DLD1 (cell line): ENCODE measurements at regions not wholly inside any gene's neighbourhood (a gene's known extent, or its start where the extent isn't known, plus 50 kb on each side); places are given as distances from the start of the nearest gene placed in this dataset.
"Not testable (repeated sequence)": the region's sequence is repeated elsewhere in the genome, so short reads cannot be mapped to it uniquely, and the experiment has no call there.

Experiments
- in situ Hi-C: cut with HindIII; loops from 2 replicates; pipeline ENCODE4 v1.10.0; 2017; ENCODE audit warnings: low sequenced_read_pairs

- in situ Hi-C loops, result no loop called here
These were observed 220.4 kb downstream of the LY86 start for GRCh38 chr6:6808915-6809314.

- in situ Hi-C loops, result no loop called here
These were observed 222.2 kb downstream of the LY86 start for GRCh38 chr6:6810727-6811126.

- in situ Hi-C loops, result no loop called here
These were observed 222.8 kb downstream of the LY86 start for GRCh38 chr6:6811128-6812009.

- in situ Hi-C loops, result no loop called here
These were observed 223.9 kb downstream of the LY86 start for GRCh38 chr6:6812427-6812826.

- in situ Hi-C loops, result no loop called here
These were observed 227.2 kb downstream of the LY86 start for GRCh38 chr6:6815732-6816131.

GRCh38 chr6:6816716-6817115 is 228.2 kb downstream of the LY86 start:
- in situ Hi-C loops, result no loop called here

GRCh38 chr6:6818078-6818639 is 229.6 kb downstream of the LY86 start:
- in situ Hi-C loops, result no loop called here

- in situ Hi-C loops, result no loop called here
These were observed 232.2 kb downstream of the LY86 start for GRCh38 chr6:6820641-6821238.

GRCh38 chr6:6821639-6822261 is 233.2 kb downstream of the LY86 start:
- in situ Hi-C loops, result no loop called here

- in situ Hi-C loops, result no loop called here
These were observed 234.5 kb downstream of the LY86 start for GRCh38 chr6:6823030-6823429.

GRCh38 chr6:6823568-6824224 is 235.2 kb downstream of the LY86 start:
- in situ Hi-C loops, result no loop called here

GRCh38 chr6:6824381-6824780 is 235.9 kb downstream of the LY86 start:
- in situ Hi-C loops, result no loop called here

GRCh38 chr6:6825193-6825784 is 236.8 kb downstream of the LY86 start:
- in situ Hi-C loops, result no loop called here

GRCh38 chr6:6826095-6826901 is 237.8 kb downstream of the LY86 start:
- in situ Hi-C loops, result no loop called here

- in situ Hi-C loops, result no loop called here
These were observed 238.4 kb downstream of the LY86 start for GRCh38 chr6:6826961-6827360.

GRCh38 chr6:6829872-6830685 is 241.6 kb downstream of the LY86 start:
- in situ Hi-C loops, result no loop called here

- in situ Hi-C loops, result not testable (repeated sequence)
These were observed 242.2 kb downstream of the LY86 start for GRCh38 chr6:6830686-6831063.

- in situ Hi-C loops, result no loop called here
These were observed 243.9 kb downstream of the LY86 start for GRCh38 chr6:6832439-6832838.
